ENCODE measurements at regions not wholly inside any gene's neighbourhood (a gene's known extent, or its start where the extent isn't known, plus 50 kb on each side); places are given as distances from the start of the nearest gene placed in this dataset.
"Not testable (repeated sequence)": the region's sequence is repeated elsewhere in the genome, so short reads cannot be mapped to it uniquely, and the experiment has no call there.

DNA sequence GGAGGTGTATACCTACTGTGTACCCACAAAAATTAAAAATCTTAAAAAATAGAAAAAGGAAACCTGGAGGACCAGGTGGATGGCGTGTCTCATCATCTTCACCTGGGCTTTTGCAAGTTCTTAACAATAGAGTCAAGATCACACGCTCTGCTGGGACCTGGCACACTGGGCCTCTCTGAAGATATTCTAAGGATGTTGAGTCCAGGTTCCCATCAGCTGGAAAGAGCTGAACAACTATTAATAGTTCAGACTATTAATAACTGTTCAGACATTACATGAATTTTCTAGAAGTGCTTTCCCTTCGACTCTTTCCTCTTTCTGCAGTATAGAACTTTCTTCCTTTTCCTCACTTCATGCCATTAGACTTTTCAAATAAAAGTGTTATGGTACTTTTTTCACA lies 320.2 kb upstream of the IL12A start:
- DNase-seq: no peak

GRCh38 chr3:159668990-159669476 lies 319.6 kb upstream of the IL12A start:
- DNase-seq: no peak

- no peak for DNase-seq
These were observed 318.9 kb upstream of the IL12A start for GRCh38 chr3:159669766-159670165.

DNA sequence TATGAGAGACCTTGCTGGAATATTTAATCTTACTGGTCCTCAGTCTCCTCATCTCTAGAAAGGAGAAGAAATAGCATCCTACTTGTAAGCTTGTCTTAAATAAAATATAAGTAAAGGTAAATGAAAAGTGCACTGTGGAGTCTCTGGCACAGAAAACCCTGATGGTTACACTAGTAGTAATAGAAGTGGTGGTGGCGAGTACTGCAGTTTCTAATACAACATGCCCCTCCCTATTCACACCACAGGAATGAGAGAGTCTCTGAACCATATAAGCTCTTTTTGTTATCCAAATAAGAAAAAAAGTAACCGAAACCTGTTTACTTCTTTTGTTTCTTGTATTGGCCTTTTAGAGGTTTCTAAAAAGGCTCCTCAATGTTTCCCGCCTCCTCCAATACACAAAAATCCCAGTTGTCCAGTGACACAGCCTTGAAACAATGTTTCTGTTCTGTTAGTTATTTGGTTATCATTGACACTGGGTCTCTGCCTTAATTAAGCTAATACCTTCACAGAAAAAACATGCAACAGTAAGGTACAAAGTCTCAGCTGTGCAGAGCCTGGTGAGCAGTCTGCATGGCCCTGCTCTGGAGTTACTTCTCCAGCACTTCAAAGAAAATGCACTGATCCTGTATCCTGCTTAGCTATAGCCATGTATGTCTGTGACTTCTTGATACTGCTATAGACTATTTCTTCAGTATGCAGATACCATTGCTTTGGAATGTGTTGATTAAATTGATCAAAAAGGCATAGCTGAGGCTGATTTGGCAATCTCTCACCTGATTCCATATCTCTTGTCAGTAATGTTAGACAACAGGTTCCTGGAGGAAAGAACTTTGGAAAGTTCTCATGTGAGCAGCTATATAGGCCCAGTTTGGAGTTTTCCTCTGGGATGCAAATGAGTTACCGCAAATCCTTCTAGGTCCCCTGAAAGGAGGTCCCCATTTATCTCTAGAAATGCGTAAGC lies 315.6 kb upstream of the IL12A start:
- no peak for DNase-seq

DNA sequence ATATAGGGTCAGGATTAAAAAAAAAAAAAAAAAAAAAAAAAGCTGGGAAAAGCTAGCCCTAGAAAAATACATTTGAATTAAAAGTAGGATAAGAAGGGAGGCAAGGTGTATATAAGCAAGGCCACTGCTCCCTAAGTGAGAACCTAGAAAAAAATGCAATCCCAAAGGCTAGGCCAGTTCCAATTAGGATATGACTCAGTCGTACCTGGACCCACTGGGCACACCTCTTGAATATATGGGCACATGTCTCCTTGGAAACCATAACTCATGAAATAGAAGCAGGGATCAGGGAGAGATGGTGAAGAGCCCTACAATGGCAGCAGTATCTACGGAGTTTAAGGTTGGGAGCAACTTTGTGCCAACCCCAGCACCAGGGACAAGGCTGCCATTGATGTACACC lies 314.1 kb upstream of the IL12A start:
- DNase-seq: no peak

- DNase-seq: no peak
These were observed 313.4 kb upstream of the IL12A start for GRCh38 chr3:159675285-159675684.

GRCh38 chr3:159679900-159680299 lies 308.7 kb upstream of the IL12A start:
- DNase-seq: no peak

DNA sequence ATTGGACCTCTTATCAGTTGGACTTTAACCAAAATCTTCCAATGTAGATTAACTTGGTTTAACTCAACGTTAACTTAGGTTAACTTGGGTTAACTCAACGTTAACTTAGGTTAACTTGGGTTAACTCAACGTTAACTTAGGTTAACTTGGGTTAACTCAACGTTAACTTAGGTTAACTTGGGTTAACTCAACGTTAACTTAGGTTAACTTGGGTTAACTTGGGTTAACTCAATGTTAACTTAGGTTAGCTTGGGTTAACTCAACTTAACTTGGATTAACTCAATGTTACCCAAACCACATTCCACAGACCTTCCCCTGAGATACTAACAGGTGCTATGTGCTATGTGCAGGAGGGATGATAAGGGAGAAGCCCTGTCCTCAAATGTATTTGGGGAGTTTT lies 306.9 kb upstream of the IL12A start:
- not testable (repeated sequence) for DNase-seq

GRCh38 chr3:159685801-159686200 lies 302.8 kb upstream of the IL12A start:
- no peak for DNase-seq

GRCh38 chr3:159693226-159693625 lies 295.4 kb upstream of the IL12A start:
- no peak for DNase-seq

- DNase-seq: no peak
These were observed 276.9 kb upstream of the IL12A start for GRCh38 chr3:159711560-159712333.

GRCh38 chr3:159721324-159721723 lies 267.3 kb upstream of the IL12A start:
- no peak for DNase-seq

DNA sequence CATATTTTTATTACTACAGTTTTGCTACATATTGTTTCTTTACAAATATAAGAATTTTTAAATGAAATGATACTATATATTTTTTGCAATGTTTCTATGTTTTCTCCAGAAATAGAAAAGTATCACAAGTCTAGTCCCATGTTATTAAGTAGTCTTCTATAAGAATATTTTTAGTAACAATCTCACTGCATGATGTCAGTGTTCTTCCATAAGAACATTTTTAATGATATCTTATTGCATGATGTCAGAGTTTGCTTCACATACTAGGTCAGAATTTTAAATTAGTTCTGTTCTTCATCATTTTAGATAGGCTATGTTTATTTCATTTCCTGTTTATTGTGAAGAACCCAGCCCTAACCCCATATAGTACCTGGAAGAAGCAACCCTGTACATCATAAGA lies 265.3 kb upstream of the IL12A start:
- no peak for DNase-seq

DNA sequence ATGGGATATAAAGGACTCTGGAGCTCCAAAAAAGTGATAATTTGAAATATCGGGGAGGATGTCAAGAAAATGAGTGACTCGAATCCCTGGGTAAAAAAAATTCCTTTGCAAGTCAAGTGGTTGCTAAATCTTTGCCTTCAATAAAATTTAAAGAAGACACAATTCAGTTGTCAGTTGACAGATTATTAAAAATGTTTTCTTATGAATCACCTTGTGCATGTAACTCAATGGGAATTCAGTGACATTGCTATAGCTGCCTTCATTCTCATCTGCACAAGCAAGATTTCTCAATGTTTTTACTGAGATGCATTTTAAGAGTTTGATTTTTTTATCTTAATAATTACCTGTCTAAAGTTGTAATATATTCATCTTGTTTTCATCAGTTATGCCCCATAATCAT lies 264.0 kb upstream of the IL12A start:
- DNase-seq: no peak

DNA sequence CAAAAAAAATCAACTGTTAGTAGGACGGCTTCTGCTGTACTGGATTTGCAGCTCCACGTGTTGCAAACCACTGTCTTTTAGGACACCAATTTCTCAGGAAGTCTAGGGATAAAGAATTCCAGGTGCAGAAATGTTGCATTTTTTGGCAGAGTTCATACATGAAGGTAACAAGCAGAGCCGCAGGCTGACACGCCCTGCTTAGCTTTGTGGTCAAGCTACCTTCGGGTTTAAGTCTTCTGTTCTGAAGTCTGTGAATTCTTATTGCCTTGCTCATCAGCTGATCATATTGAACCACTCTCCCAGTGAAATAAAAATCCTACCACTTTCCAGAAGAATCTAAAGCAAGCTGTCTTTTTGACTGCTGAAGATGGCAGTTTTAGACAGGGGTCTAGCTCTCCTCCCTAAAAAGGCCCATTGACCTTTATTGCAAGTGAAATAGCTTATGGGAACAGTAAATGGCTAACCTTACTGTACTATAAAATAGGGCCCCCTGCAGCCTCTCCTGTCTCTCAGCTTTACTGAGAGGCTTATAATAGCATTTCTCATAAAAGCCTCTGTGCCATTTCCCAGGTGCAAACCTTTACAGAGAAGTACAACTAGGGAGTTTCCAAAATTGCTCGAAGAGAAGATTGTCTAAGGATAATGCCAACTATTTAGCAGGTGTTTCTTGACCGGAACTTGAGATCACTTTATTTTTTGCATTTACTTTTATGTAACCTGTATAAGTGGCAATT lies 262.2 kb upstream of the IL12A start:
- no peak for DNase-seq

GRCh38 chr3:159727506-159727905 lies 261.1 kb upstream of the IL12A start:
- DNase-seq: no peak

DNA sequence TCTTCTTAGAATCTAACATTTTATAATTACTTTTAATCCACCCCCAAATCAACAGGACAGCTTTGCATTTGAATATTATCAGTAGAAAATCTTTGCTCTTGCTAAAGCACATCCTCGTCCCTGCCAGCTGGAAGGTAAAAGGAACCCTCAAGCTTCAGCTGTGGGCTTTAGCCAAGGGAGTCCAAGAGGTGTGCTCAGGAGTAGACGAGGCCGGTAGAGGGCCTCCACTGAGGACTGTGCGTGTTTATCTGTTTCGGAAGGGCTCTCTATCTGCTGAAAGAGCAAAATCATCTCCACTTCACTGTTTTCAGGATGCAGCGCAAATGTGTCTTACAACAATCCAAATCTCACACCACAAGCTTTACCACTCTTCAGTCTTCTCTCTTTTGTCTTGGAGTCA lies 257.4 kb upstream of the IL12A start:
- DNase-seq: no peak

DNA sequence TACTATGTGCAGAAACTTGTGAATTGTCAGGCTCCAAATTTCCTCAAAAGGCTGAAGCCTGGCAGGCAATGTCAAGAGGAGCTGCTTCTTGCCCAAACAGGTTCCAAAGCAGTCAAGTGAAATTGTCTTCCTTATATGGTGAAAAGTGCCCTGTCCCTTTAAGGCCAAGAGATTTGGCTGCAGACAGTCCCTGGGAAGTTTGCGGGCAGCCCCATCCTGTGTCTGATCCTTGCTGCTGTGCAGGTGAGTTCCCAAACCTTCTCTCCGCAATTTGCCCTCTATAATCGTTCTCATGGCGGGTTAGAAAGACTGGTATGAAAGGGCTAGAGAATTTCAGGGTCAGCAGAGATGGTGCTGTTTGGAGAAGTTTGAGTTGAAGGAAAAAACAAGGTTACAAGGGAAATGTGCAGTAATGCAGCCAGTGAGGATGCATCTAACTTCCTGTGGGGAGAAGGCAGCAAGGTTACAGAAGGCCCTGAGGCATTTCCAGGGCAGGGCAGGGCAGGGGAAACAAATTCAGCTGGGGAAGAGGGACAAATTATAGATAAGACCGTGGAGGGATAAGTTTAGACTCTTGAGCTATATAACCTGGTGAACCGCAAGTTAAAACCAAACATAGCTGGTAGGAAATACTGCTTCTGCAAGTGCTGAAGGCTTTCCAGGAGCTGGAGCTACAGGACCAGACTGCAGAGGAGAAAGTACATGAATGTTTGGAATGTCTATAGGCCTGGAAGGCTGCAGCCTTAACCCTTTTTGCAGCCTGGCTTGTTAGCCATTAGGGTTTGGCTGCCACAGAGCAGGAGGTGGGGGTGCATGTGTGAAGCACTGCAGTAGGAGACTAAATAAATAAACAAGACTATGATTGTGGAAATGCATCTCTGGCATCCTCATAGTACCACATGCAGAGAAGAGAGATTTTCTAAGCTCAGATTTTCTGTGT lies 256.2 kb upstream of the IL12A start:
- no peak for DNase-seq

- DNase-seq: no peak
These were observed 255.3 kb upstream of the IL12A start for GRCh38 chr3:159733194-159733860.

GRCh38 chr3:159734681-159735080 lies 254.0 kb upstream of the IL12A start:
- DNase-seq: no peak

- no peak for DNase-seq
These were observed 249.5 kb upstream of the IL12A start for GRCh38 chr3:159739166-159739565.
